Osteoblast (primary cell): ENCODE measurements at regions not wholly inside any gene's neighbourhood (a gene's known extent, or its start where the extent isn't known, plus 50 kb on each side); places are given as distances from the start of the nearest gene placed in this dataset.

Experiments used
- DNase-seq: peaks from one replicate; pipeline ENCODE4 v3.0.0; 2011; ENCODE audit warnings: low spot score, mixed read lengths; ENCODE audit not compliant: insufficient read length; ENCODE audit errors: missing footprints
- H2AFZ ChIP-seq: 2 replicates; pipeline ENCODE4 v1.6.0; 2011; ENCODE audit warnings: mild to moderate bottlenecking, low read length
- H3K27ac ChIP-seq: 2 replicates; pipeline ENCODE4 v1.5.1; 2011; ENCODE audit warnings: mild to moderate bottlenecking, low read depth, low read length, moderate library complexity
- H3K27me3 ChIP-seq: 2 replicates; pipeline ENCODE4 v1.6.0; 2012; ENCODE audit warnings: mild to moderate bottlenecking, control low read depth, inconsistent platforms, low read length, moderate library complexity; ENCODE audit not compliant: insufficient read depth
- H3K36me3 ChIP-seq: 2 replicates; pipeline ENCODE4 v1.5.1; 2011; ENCODE audit warnings: mild to moderate bottlenecking, low read length, control low read depth, moderate library complexity; ENCODE audit not compliant: insufficient read depth
- H3K4me1 ChIP-seq: 2 replicates; pipeline ENCODE4 v1.5.1; 2011; ENCODE audit warnings: mild to moderate bottlenecking, low read length, control low read depth, moderate library complexity; ENCODE audit not compliant: insufficient read depth
- H3K4me2 ChIP-seq: 2 replicates; pipeline ENCODE4 v1.6.0; 2011; ENCODE audit warnings: mild to moderate bottlenecking, low read length; ENCODE audit not compliant: insufficient read depth
- H3K4me3 ChIP-seq: fragments of 200-600 bp; sonication (generic); 3 replicates; pipeline ENCODE4 v1.5.1; 2012; ENCODE audit warnings: mild to moderate bottlenecking, low read length, inconsistent platforms; ENCODE audit not compliant: insufficient read depth
- H3K79me2 ChIP-seq: 2 replicates; pipeline ENCODE4 v1.6.0; 2012; ENCODE audit warnings: mild to moderate bottlenecking, low read length, control low read depth, inconsistent platforms; ENCODE audit not compliant: insufficient read depth
- H3K9me3 ChIP-seq: 2 replicates; pipeline ENCODE4 v1.5.1; 2011; ENCODE audit warnings: low read depth, low read length, control low read depth
- H4K20me1 ChIP-seq: 2 replicates; pipeline ENCODE4 v1.6.0; 2012; ENCODE audit warnings: mild to moderate bottlenecking, low read length, control low read depth; ENCODE audit not compliant: insufficient read depth
- TF ChIP-seq, protein P1 (sequence below): IDR thresholded peaks from 2 replicates; pipeline ENCODE4 v1.5.1; 2011; ENCODE audit warnings: mild to moderate bottlenecking, low read depth, low read length, moderate library complexity; ENCODE audit errors: extremely low read depth

DNA sequence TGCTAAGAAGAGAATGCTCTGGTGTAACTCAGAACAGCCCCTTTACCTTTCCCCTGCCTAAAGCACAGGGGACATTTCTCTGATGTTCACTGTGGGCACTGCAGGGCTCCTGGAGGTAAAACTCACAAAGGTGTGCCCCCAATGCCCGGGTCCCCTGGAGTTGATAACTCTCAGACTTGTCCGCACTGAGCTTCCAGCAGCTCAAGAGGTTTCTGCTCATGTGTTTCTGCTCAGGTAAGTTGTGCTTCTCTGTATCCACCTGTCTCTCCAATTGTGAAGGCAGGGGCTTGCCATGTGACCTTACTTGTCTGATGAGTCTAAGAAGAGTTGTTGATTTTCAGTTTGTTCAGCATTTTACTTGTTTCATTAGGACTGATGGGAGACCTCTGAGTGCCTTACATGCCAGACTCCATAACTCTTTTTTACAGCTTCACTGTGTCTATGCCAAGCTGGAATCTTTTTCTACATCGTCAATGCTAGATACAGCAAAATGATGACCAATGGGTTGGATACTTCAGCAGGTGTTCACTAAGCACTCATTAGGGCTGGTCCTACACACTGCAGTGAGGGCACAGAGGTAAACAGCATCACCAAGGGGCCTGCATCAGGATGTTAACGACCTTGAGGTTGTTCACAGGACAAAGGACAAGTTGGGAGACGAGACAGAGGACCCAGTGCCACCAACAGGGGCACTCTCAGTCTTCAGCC lies 56.4 kb downstream of the MRPL36 start:
- Histone ChIP-seq H3K9me3 (no peaks in the 10 kb centered on the region), H2AFZ (no peak overlapping the region), H4K20me1 (no peaks in the 10 kb centered on the region), H3K36me3 (no peaks in the 10 kb centered on the region), H3K4me2 (no peak overlapping the region), H3K4me3 (no peak overlapping the region), H3K4me1 (no peaks in the 10 kb centered on the region), H3K27me3 (no peaks in the 10 kb centered on the region), H3K27ac (no peak overlapping the region), H3K79me2 (no peaks in the 10 kb centered on the region)
- DNase-seq = peak; percentile 71
- TF ChIP-seq, protein P1, sequence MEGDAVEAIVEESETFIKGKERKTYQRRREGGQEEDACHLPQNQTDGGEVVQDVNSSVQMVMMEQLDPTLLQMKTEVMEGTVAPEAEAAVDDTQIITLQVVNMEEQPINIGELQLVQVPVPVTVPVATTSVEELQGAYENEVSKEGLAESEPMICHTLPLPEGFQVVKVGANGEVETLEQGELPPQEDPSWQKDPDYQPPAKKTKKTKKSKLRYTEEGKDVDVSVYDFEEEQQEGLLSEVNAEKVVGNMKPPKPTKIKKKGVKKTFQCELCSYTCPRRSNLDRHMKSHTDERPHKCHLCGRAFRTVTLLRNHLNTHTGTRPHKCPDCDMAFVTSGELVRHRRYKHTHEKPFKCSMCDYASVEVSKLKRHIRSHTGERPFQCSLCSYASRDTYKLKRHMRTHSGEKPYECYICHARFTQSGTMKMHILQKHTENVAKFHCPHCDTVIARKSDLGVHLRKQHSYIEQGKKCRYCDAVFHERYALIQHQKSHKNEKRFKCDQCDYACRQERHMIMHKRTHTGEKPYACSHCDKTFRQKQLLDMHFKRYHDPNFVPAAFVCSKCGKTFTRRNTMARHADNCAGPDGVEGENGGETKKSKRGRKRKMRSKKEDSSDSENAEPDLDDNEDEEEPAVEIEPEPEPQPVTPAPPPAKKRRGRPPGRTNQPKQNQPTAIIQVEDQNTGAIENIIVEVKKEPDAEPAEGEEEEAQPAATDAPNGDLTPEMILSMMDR = no peak

DNA sequence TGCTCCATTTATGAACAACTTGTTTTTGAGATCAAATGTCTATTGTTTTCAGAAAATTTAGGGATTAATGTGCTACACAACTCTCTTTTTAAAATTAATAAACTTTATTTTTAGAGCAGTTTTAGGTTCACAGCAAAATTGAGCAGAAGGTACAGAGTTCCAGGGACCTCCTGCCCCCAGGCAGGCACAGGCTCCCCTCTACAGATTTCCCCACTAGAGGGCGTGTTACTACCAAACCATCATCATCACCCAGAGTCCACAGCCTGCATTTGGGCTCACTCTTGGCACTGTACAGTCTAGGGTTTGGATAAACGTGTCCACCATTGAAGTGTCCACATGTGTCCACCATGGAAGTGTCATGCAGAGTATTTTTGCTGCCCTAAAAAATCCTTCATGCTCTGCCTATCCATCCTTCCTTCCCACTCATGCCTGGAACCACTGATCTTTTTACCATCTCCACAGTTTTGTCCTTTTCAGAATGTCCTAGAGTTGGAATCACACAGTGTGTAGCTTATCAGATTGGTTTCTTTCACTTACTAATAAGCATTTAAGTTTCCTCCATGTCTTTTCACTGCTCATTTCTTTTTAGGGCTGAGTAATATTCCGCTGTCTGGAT lies 61.7 kb downstream of the MRPL36 start:
- H3K27ac ChIP-seq = no peak overlapping the region
- no peaks in the 10 kb centered on the region for H4K20me1 ChIP-seq
- DNase-seq = peak; percentile 87
- H3K4me2 ChIP-seq = no peak overlapping the region
- H3K27me3 ChIP-seq = no peaks in the 10 kb centered on the region
- H3K36me3 ChIP-seq = no peaks in the 10 kb centered on the region
- H3K4me1 ChIP-seq = no peaks in the 10 kb centered on the region
- no peak overlapping the region for H2AFZ ChIP-seq
- no peak overlapping the region for H3K4me3 ChIP-seq
- no peaks in the 10 kb centered on the region for H3K79me2 ChIP-seq
- TF ChIP-seq, protein P1 = peak; percentile 66
- H3K9me3 ChIP-seq = no peaks in the 10 kb centered on the region

DNA sequence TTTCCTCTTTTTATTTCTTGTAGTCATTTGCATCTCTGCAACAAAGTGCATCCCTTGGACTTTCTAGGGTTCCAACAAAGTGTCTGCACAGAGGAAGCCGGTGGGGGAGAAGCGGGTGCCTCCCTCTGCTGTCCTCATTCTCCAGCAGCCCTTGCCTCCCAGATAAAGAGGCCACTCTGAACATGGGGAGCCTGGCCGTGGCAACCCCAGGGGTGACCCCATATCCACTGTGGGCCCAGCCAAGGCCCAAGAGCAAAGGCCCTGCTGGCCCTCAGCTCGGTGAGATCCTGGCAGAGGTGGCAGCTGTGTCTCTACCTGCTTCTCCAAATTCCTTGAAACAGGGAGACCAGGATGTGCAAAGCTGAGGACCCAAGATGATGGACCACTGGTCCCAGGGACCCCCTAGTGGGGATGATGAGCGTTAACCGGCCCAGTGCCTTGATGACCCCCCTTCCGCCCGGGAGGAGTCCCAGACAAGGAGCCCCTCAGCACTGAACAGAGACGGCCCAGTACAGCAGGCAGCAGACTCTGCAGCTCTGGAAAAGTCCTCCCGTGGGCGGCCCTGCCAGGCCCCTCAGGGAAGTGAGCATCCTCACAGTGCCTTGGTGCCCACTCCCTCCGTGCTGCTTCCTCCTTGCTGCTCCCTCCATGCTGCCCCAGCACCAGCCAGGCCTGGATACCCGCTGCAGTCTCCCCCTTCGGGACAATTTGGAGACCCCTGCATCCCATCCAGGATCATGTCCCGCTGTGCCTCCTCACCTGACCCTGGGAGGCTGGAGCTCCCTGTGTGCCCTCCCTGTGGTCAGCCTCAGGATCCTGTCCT lies 62.5 kb downstream of the MRPL36 start:
- TF ChIP-seq, protein P1 = no peak
- no peaks in the 10 kb centered on the region for H3K9me3 ChIP-seq
- peak; percentile 43 for DNase-seq
- no peak overlapping the region for H3K27ac ChIP-seq
- H3K36me3 ChIP-seq = no peaks in the 10 kb centered on the region
- H3K4me3 ChIP-seq = no peak overlapping the region
- H3K4me2 ChIP-seq = no peak overlapping the region
- no peaks in the 10 kb centered on the region for H3K79me2 ChIP-seq
- H4K20me1 ChIP-seq = no peaks in the 10 kb centered on the region
- no peaks in the 10 kb centered on the region for H3K27me3 ChIP-seq
- no peak overlapping the region for H2AFZ ChIP-seq
- H3K4me1 ChIP-seq = no peaks in the 10 kb centered on the region

DNA sequence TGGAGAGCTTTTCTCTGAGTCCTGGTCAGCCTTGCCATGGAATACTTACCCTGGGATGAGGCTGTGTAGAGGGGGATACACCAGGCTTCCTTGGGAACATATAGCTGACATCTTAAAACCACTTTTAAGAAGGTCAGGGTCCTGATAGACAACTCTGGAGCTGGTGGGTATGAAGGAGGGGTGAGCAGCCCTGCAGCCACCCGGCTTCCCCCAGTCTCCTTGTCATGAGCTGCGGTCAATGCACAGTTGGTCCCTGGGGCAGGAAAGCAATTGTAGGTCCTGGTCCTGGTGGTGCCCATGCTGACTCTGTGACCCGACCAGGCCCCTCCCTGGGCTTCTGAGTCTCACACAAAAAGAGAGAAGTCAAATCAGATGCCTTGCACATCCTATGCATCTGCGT lies 63.6 kb downstream of the MRPL36 start:
- H3K36me3 ChIP-seq = no peaks in the 10 kb centered on the region
- peak; percentile 71 for DNase-seq
- H3K27ac ChIP-seq = no peak overlapping the region
- no peaks in the 10 kb centered on the region for H3K9me3 ChIP-seq
- H3K4me3 ChIP-seq = no peak overlapping the region
- TF ChIP-seq, protein P1 = no peak
- H3K79me2 ChIP-seq = no peaks in the 10 kb centered on the region
- no peaks in the 10 kb centered on the region for H4K20me1 ChIP-seq
- no peaks in the 10 kb centered on the region for H3K4me1 ChIP-seq
- H3K4me2 ChIP-seq = no peak overlapping the region
- no peak overlapping the region for H2AFZ ChIP-seq
- no peaks in the 10 kb centered on the region for H3K27me3 ChIP-seq
